Astrocyte (in vitro differentiated cells and primary cell): ENCODE measurements at regions not wholly inside any gene's neighbourhood (a gene's known extent, or its start where the extent isn't known, plus 50 kb on each side); places are given as distances from the start of the nearest gene placed in this dataset.

ENCODE experiments used
- DNase-seq: peaks from one replicate; pipeline ENCODE4 v3.0.0-alpha.2; 2010; ENCODE audit warnings: low read depth
- FAIRE-seq: peaks from 2 replicates; lab custom pipeline; 2011; peaks lifted over from hg19 to GRCh38; lab: Jason Lieb, UNC
- H2AFZ ChIP-seq: 2 replicates; pipeline ENCODE4 v1.6.0; 2012; ENCODE audit warnings: low read depth, low read length, inconsistent platforms
- H3K27ac ChIP-seq: 2 replicates; pipeline ENCODE4 v1.5.1; 2011; ENCODE audit warnings: low read depth, low read length, inconsistent platforms
- H3K27me3 ChIP-seq: 2 replicates; pipeline ENCODE4 v1.6.0; 2011; ENCODE audit warnings: low read length, inconsistent platforms; ENCODE audit not compliant: insufficient read depth
- H3K36me3 ChIP-seq: 2 replicates; pipeline ENCODE4 v1.5.1; 2011; ENCODE audit warnings: low read length, inconsistent platforms; ENCODE audit not compliant: insufficient read depth
- H3K4me1 ChIP-seq: 2 replicates; pipeline ENCODE4 v1.5.1; 2011; ENCODE audit warnings: low read length, inconsistent platforms; ENCODE audit not compliant: insufficient read depth
- H3K4me2 ChIP-seq: 2 replicates; pipeline ENCODE4 v1.6.0; 2012; ENCODE audit warnings: low read length, inconsistent platforms
- H3K4me3 ChIP-seq: 2 replicates; pipeline ENCODE4 v1.5.1; 2011; ENCODE audit warnings: low read depth, mild to moderate bottlenecking, low read length, inconsistent platforms; ENCODE audit not compliant: insufficient read depth
- H3K79me2 ChIP-seq: 2 replicates; pipeline ENCODE4 v1.6.0; 2012; ENCODE audit warnings: mild to moderate bottlenecking, low read length, inconsistent platforms; ENCODE audit not compliant: insufficient read depth
- H3K9ac ChIP-seq: 2 replicates; pipeline ENCODE4 v1.6.0; 2012; ENCODE audit warnings: mild to moderate bottlenecking, low read length, inconsistent platforms
- H3K9me3 ChIP-seq: 2 replicates; pipeline ENCODE4 v1.5.1; 2012; ENCODE audit warnings: low read depth, mild to moderate bottlenecking, low read length, inconsistent platforms; ENCODE audit not compliant: insufficient read depth
- H4K20me1 ChIP-seq: 2 replicates; pipeline ENCODE4 v1.6.0; 2012; ENCODE audit warnings: low read length, inconsistent platforms; ENCODE audit not compliant: insufficient read depth
- H3K27ac Mint-ChIP-seq: one replicate; pipeline ENCODE4 v1.8.0; 2021; ENCODE audit warnings: mild to moderate bottlenecking, mixed read lengths; ENCODE audit not compliant: unreplicated experiment
- H3K27me3 Mint-ChIP-seq: one replicate; pipeline ENCODE4 v1.8.0; 2021; ENCODE audit warnings: low read depth, mixed read lengths; ENCODE audit not compliant: unreplicated experiment
- H3K36me3 Mint-ChIP-seq: one replicate; pipeline ENCODE4 v1.8.0; 2021; ENCODE audit warnings: low read depth, mixed read lengths; ENCODE audit not compliant: unreplicated experiment
- H3K4me1 Mint-ChIP-seq: one replicate; pipeline ENCODE4 v1.8.0; 2021; ENCODE audit warnings: low read depth, mixed read lengths; ENCODE audit not compliant: unreplicated experiment
- H3K4me3 Mint-ChIP-seq: one replicate; pipeline ENCODE4 v1.8.0; 2021; ENCODE audit warnings: mild to moderate bottlenecking, moderate library complexity, mixed read lengths; ENCODE audit not compliant: unreplicated experiment
- H3K9me3 Mint-ChIP-seq: one replicate; pipeline ENCODE4 v1.8.0; 2021; ENCODE audit warnings: mild to moderate bottlenecking, mixed read lengths; ENCODE audit not compliant: unreplicated experiment
- CTCF ChIP-seq: IDR thresholded peaks from 2 replicates; pipeline ENCODE4 v1.5.1; 2011; ENCODE audit warnings: low read depth, mild to moderate bottlenecking, inconsistent platforms, low read length, moderate library complexity; ENCODE audit not compliant: insufficient read depth
- EZH2 ChIP-seq: IDR thresholded peaks from 2 replicates; pipeline ENCODE4 v1.6.1; 2012; ENCODE audit warnings: mild to moderate bottlenecking, low read length, inconsistent platforms; ENCODE audit not compliant: insufficient read depth

GRCh38 chr5:6889030-6889429 is 175.8 kb downstream of the TENT4A start:
- Histone ChIP-seq H3K9ac (no peak overlapping the region), H4K20me1 (no peaks in the 10 kb centered on the region), H3K4me2 (no peak overlapping the region), H3K9me3 (peaks cover 17% of the 10 kb centered on the region), H3K4me1 (no peaks in the 10 kb centered on the region), H3K27ac (no peak overlapping the region), H3K79me2 (no peaks in the 10 kb centered on the region), H2AFZ (no peak overlapping the region), H3K36me3 (no peaks in the 10 kb centered on the region), H3K4me3 (no peak overlapping the region), H3K27me3 (no peaks in the 10 kb centered on the region)
- Mint-ChIP-seq H3K4me3 (no peak overlapping the region), H3K36me3 (no peaks in the 10 kb centered on the region), H3K4me1 (no peaks in the 10 kb centered on the region), H3K9me3 (peaks cover 10% of the 10 kb centered on the region), H3K27ac (no peak overlapping the region), H3K27me3 (no peaks in the 10 kb centered on the region)
- FAIRE-seq (no peak), DNase-seq (no peak)
- TF ChIP-seq EZH2 (no peak), CTCF (no peak)

- no peak overlapping the region for H2AFZ ChIP-seq
- no peak overlapping the region for H3K9ac ChIP-seq
- H4K20me1 ChIP-seq, result no peaks in the 10 kb centered on the region
- peaks cover 2% of the 10 kb centered on the region for H3K9me3 ChIP-seq
- no peak overlapping the region for H3K27ac Mint-ChIP-seq
- no peaks in the 10 kb centered on the region for H3K79me2 ChIP-seq
- H3K4me1 Mint-ChIP-seq, result no peaks in the 10 kb centered on the region
- H3K36me3 ChIP-seq, result no peaks in the 10 kb centered on the region
- no peaks in the 10 kb centered on the region for H3K27me3 ChIP-seq
- H3K27me3 Mint-ChIP-seq, result peaks cover 6% of the 10 kb centered on the region
- no peak overlapping the region for H3K4me3 ChIP-seq
- H3K4me2 ChIP-seq, result no peak overlapping the region
- H3K4me3 Mint-ChIP-seq, result no peak overlapping the region
- H3K4me1 ChIP-seq, result no peaks in the 10 kb centered on the region
- H3K27ac ChIP-seq, result no peak overlapping the region
- peaks cover 2% of the 10 kb centered on the region for H3K9me3 Mint-ChIP-seq
- DNase-seq (no peak), FAIRE-seq (no peak)
- TF ChIP-seq CTCF (no peak), EZH2 (no peak)
- H3K36me3 Mint-ChIP-seq, result no peaks in the 10 kb centered on the region
These were observed 186.0 kb downstream of the TENT4A start for GRCh38 chr5:6899221-6899620.

- Mint-ChIP-seq H3K36me3 (no peaks in the 10 kb centered on the region), H3K9me3 (peaks cover 2% of the 10 kb centered on the region), H3K4me1 (no peaks in the 10 kb centered on the region), H3K4me3 (no peak overlapping the region), H3K27ac (peak overlapping the region; percentile 26), H3K27me3 (peaks cover 4% of the 10 kb centered on the region)
- H3K4me3 ChIP-seq, result no peak overlapping the region
- FAIRE-seq (no peak), DNase-seq (no peak)
- H3K4me1 ChIP-seq, result no peaks in the 10 kb centered on the region
- TF ChIP-seq EZH2 (no peak), CTCF (no peak)
- H3K27me3 ChIP-seq, result no peaks in the 10 kb centered on the region
- no peak overlapping the region for H3K9ac ChIP-seq
- no peaks in the 10 kb centered on the region for H3K36me3 ChIP-seq
- no peak overlapping the region for H3K27ac ChIP-seq
- H3K79me2 ChIP-seq, result no peaks in the 10 kb centered on the region
- H3K9me3 ChIP-seq, result peaks cover 2% of the 10 kb centered on the region
- H4K20me1 ChIP-seq, result no peaks in the 10 kb centered on the region
- peak overlapping the region; percentile 14 for H2AFZ ChIP-seq
- no peak overlapping the region for H3K4me2 ChIP-seq
These were observed 187.3 kb downstream of the TENT4A start for GRCh38 chr5:6900247-6901227.
